ENCODE measurements at regions not wholly inside any gene's neighbourhood (a gene's known extent, or its start where the extent isn't known, plus 50 kb on each side); places are given as distances from the start of the nearest gene placed in this dataset.

GRCh38 chr14:97306760-97307246 is 509.6 kb downstream of the VRK1 start:
- TF ChIP-seq EZH2phosphoT487 (IDR thresholded peaks at IDR 0.05; ENCODE audit: insufficient read depth, low read depth) (no peak), EZH2 (IDR thresholded peaks at IDR 0.05; ENCODE audit: insufficient read depth, poor library complexity, severe bottlenecking) (no peak)

All from GM23248 (cell line).